Glomerular visceral epithelial cell (primary cell): ENCODE measurements at regions not wholly inside any gene's neighbourhood (a gene's known extent, or its start where the extent isn't known, plus 50 kb on each side); places are given as distances from the start of the nearest gene placed in this dataset.
"Not testable (repeated sequence)": the region's sequence is repeated elsewhere in the genome, so short reads cannot be mapped to it uniquely, and the experiment has no call there.

Source experiments
- DNase-seq: peaks from one replicate; pipeline ENCODE4 v3.0.0-alpha.2; 2016; ENCODE audit errors: extremely low spot score

GRCh38 chr13:58488251-58488650 is 856.7 kb downstream of the PCDH17 start:
- DNase-seq, result no peak

- no peak for DNase-seq
Observed at GRCh38 chr13:58495668-58496067, 864.1 kb downstream of the PCDH17 start.

- no peak for DNase-seq
Observed at GRCh38 chr13:58500938-58501337, 869.4 kb downstream of the PCDH17 start.

- DNase-seq, result not testable (repeated sequence)
Observed at GRCh38 chr13:58504202-58504700, 872.7 kb downstream of the PCDH17 start.

GRCh38 chr13:58505262-58505920 is 873.8 kb downstream of the PCDH17 start:
- DNase-seq, result not testable (repeated sequence)

- DNase-seq, result no peak
Observed at GRCh38 chr13:58528351-58528750, 896.8 kb downstream of the PCDH17 start.

GRCh38 chr13:58531614-58532013 is 900.1 kb downstream of the PCDH17 start:
- DNase-seq, result no peak

- no peak for DNase-seq
Observed at GRCh38 chr13:58542530-58542929, 911.0 kb downstream of the PCDH17 start.

- DNase-seq, result no peak
Observed at GRCh38 chr13:58547419-58547818, 915.9 kb downstream of the PCDH17 start.

- no peak for DNase-seq
Observed at GRCh38 chr13:58566176-58566575, 934.6 kb downstream of the PCDH17 start.

- DNase-seq, result no peak
Observed at GRCh38 chr13:58573743-58574142, 942.2 kb downstream of the PCDH17 start.

- DNase-seq, result no peak
Observed at GRCh38 chr13:58574791-58575190, 943.2 kb downstream of the PCDH17 start.

- DNase-seq, result no peak
Observed at GRCh38 chr13:58579468-58579867, 947.9 kb downstream of the PCDH17 start.

- no peak for DNase-seq
Observed at GRCh38 chr13:58583966-58584365, 952.4 kb downstream of the PCDH17 start.

GRCh38 chr13:58584610-58585009 is 953.1 kb downstream of the PCDH17 start:
- DNase-seq, result no peak

GRCh38 chr13:58587183-58587582 is 955.6 kb downstream of the PCDH17 start:
- no peak for DNase-seq

- no peak for DNase-seq
Observed at GRCh38 chr13:58592052-58592451, 960.5 kb downstream of the PCDH17 start.

- no peak for DNase-seq
Observed at GRCh38 chr13:58592786-58593185, 961.2 kb downstream of the PCDH17 start.

GRCh38 chr13:58594747-58595600 is 963.4 kb downstream of the PCDH17 start:
- no peak for DNase-seq

GRCh38 chr13:58597552-58597951 is 966.0 kb downstream of the PCDH17 start:
- no peak for DNase-seq

GRCh38 chr13:58598241-58598640 is 966.7 kb downstream of the PCDH17 start:
- no peak for DNase-seq

GRCh38 chr13:58611117-58611516 is 979.6 kb downstream of the PCDH17 start:
- DNase-seq, result no peak
